ENCODE measurements at regions not wholly inside any gene's neighbourhood (a gene's known extent, or its start where the extent isn't known, plus 50 kb on each side); places are given as distances from the start of the nearest gene placed in this dataset.

- peaks cover 38 to 44% of the 10 kb centered on the region in 2 donors for H3K4me1 ChIP-seq
- intact Hi-C loops (cut with DNase I): no loop called here
- no peaks in the 10 kb centered on the region for H3K9me3 ChIP-seq
- no peak for DNase-seq
- peak overlapping the region; percentile 76 to 84 (median 83) for H3K27ac ChIP-seq
- H3K4me3 ChIP-seq (replicated peaks in 1 of 3): no peak overlapping the region
- WGBS, 2 donors: 88 to 100% methylated on average over 2 of the region's 2 CpGs
- no peak for TF ChIP-seq CTCF (IDR thresholded peaks at IDR 0.05)
- TF ChIP-seq POLR2A (IDR thresholded peaks at IDR 0.05): no peak
- H3K36me3 ChIP-seq: no peaks in the 10 kb centered on the region
- H3K27me3 ChIP-seq: no peaks in the 10 kb centered on the region
These were observed 95.3 kb upstream of the GLS start for GRCh38 chr2:190785334-190785733.

GRCh38 chr2:190786404-190787166, 94.0 kb upstream of the GLS start:
- WGBS, 2 donors: 14 to 21% methylated on average over 4 of the region's 4 CpGs
- Histone ChIP-seq H3K4me1 (peaks cover 39 to 51% of the 10 kb centered on the region in 2 donors), H3K36me3 (no peaks in the 10 kb centered on the region), H3K9me3 (no peaks in the 10 kb centered on the region), H3K4me3 (replicated peaks in 1 of 3) (no peak overlapping the region), H3K27ac (peak overlapping the region; percentile 77 to 84 (median 83)), H3K27me3 (no peaks in the 10 kb centered on the region)
- TF ChIP-seq CTCF (IDR thresholded peaks at IDR 0.05) (no peak), POLR2A (IDR thresholded peaks at IDR 0.05) (peak in 1 of 2 donors; percentile 17)
- intact Hi-C loops (cut with DNase I): no loop called here
- DNase-seq: peak; percentile 92

- WGBS, 2 donors: 82 to 94% methylated on average over 3 of the region's 3 CpGs
- intact Hi-C loops (cut with DNase I): no loop called here
- H3K9me3 ChIP-seq: no peaks in the 10 kb centered on the region
- DNase-seq: no peak
- no peak for TF ChIP-seq CTCF (IDR thresholded peaks at IDR 0.05)
- no peak for TF ChIP-seq POLR2A (IDR thresholded peaks at IDR 0.05)
- H3K27me3 ChIP-seq: no peaks in the 10 kb centered on the region
- H3K4me3 ChIP-seq (replicated peaks in 1 of 3): no peak overlapping the region
- peak overlapping the region in 2 of 3 donors; percentile 83 to 84 for H3K27ac ChIP-seq
- H3K36me3 ChIP-seq: no peaks in the 10 kb centered on the region
- H3K4me1 ChIP-seq: peaks cover 44 to 59% of the 10 kb centered on the region in 2 donors
These were observed 92.8 kb upstream of the GLS start for GRCh38 chr2:190787743-190788235.

- peaks cover 44 to 59% of the 10 kb centered on the region in 2 donors for H3K4me1 ChIP-seq
- no peak overlapping the region for H3K4me3 ChIP-seq (replicated peaks in 1 of 3)
- intact Hi-C loops (cut with DNase I): no loop called here
- H3K36me3 ChIP-seq: no peaks in the 10 kb centered on the region
- H3K9me3 ChIP-seq: no peaks in the 10 kb centered on the region
- DNase-seq: peak in 1 of 2 donors; percentile 22
- peak overlapping the region in 2 of 3 donors; percentile 83 to 84 for H3K27ac ChIP-seq
- 49 to 50% methylated on average over 2 of the region's 2 CpGs for WGBS, 2 donors
- TF ChIP-seq POLR2A (IDR thresholded peaks at IDR 0.05) (no peak), CTCF (IDR thresholded peaks at IDR 0.05) (no peak)
- H3K27me3 ChIP-seq: no peaks in the 10 kb centered on the region
These were observed 91.3 kb upstream of the GLS start for GRCh38 chr2:190789074-190790004.
